HCT116 (cell line): ENCODE measurements at regions not wholly inside any gene's neighbourhood (a gene's known extent, or its start where the extent isn't known, plus 50 kb on each side); places are given as distances from the start of the nearest gene placed in this dataset.

Source experiments
- ATAC-seq: fragments of 200-7000 bp; cut with Tn5 transposase; 2 replicates; pipeline ENCODE4 v1.9.1; 2020; ENCODE audit warnings: mild to moderate bottlenecking, moderate library complexity
- BruUV-seq: library from RNA; stranded (reverse); fragments of 400-500 nt; replicated peaks from 2 replicates; lab custom pipeline; 2021; lab: Mats Ljungman, UMichigan
- CTCF ChIA-PET: fragments of 300-600 bp; sonication (Branson Sonifier 250); formaldehyde crosslinking; loops from one replicate; lab custom pipeline; 2021; ENCODE audit warnings: antibody characterized with exemption; lab: Charles Lee
- POLR2A ChIA-PET: fragments of 300-600, 350-600 bp; sonication (Branson Sonifier 250); formaldehyde crosslinking; loops from one replicate; lab custom pipeline; 2021; ENCODE audit warnings: antibody characterized with exemption; lab: Charles Lee
- RAD21 ChIA-PET, 2 experiments: fragments of 300-600 bp; sonication (Branson Sonifier 250); formaldehyde crosslinking; loops; one replicate each; lab custom pipeline; 2023; ENCODE audit warnings: low total read pairs in 2 of 2; ENCODE audit not compliant: uncharacterized antibody in 2 of 2, unreplicated experiment in 2 of 2, low non-redundant PET in 1 of 2; lab: Charles Lee
- DNase-seq: peaks from one replicate; pipeline ENCODE4 v3.0.0-alpha.2; 2010; ENCODE audit warnings: low read depth, low spot score
- H2AFZ ChIP-seq: fragments of 200-600 bp; shearing (Covaris generic), sonication (generic); 2 replicates; pipeline ENCODE4 v1.6.1; 2017; ENCODE audit warnings: low read depth, mixed run types, mixed read lengths, antibody characterized with exemption, low read length; ENCODE audit not compliant: poor library complexity, severe bottlenecking
- H3K27ac ChIP-seq: 2 replicates; pipeline ENCODE4 v1.5.1; 2012; ENCODE audit warnings: low read depth, low read length
- H3K27me3 ChIP-seq: fragments of 200-600 bp; sonication (generic); 2 replicates; pipeline ENCODE4 v1.6.1; 2016; ENCODE audit warnings: mixed run types, low read length, mixed read lengths; ENCODE audit not compliant: insufficient read depth
- H3K36me3 ChIP-seq, 2 experiments: fragments of 200-500 bp in 1 of 2; fragments of 200-600 bp in 1 of 2; sonication (Bioruptor generic) in 1 of 2; sonication (generic) in 1 of 2; 2 replicates each; pipeline versions ENCODE4 v1.5.1 to v1.6.1; 2014 to 2016; ENCODE audit warnings: low read length in 2 of 2, inconsistent platforms in 1 of 2, mixed read lengths in 1 of 2, mixed run types in 1 of 2; ENCODE audit not compliant: insufficient read depth in 2 of 2, control insufficient read depth in 1 of 2
- H3K4me1 ChIP-seq, 2 experiments: fragments of 200-600 bp in 1 of 2; sonication (generic) in 1 of 2; 2 replicates each; pipeline versions ENCODE4 v1.5.1 to v1.6.1; 2012 to 2017; ENCODE audit warnings: low read length in 2 of 2, inconsistent platforms in 1 of 2, mild to moderate bottlenecking in 1 of 2, mixed read lengths in 1 of 2, mixed run types in 1 of 2, moderate library complexity in 1 of 2; ENCODE audit not compliant: insufficient read depth in 2 of 2, control insufficient read depth in 1 of 2
- H3K4me2 ChIP-seq: fragments of 200-600 bp; sonication (generic); 2 replicates; pipeline ENCODE4 v1.6.1; 2017; ENCODE audit warnings: mixed run types, low read length, mixed read lengths
- H3K4me3 ChIP-seq, 2 experiments: fragments of 200-600 bp in 1 of 2; sonication (generic) in 1 of 2; replicated peaks in 1 of 2; 2 replicates each; pipeline ENCODE4 v1.5.1; 2011 to 2016; ENCODE audit warnings: low read length in 2 of 2, control low read depth in 1 of 2, low read depth in 1 of 2, mild to moderate bottlenecking in 1 of 2, mixed read lengths in 1 of 2, mixed run types in 1 of 2
- H3K79me2 ChIP-seq: fragments of 200-600 bp; sonication (generic); 2 replicates; pipeline ENCODE4 v1.6.1; 2017; ENCODE audit warnings: mild to moderate bottlenecking, mixed run types, low read length, moderate library complexity, mixed read lengths; ENCODE audit not compliant: insufficient read depth
- H3K9ac ChIP-seq: fragments of 200-600 bp; sonication (generic); 2 replicates; pipeline ENCODE4 v1.6.1; 2016; ENCODE audit warnings: low read length, mixed read lengths
- H3K9me2 ChIP-seq: fragments of 200-600 bp; sonication (generic), shearing (Covaris generic); 2 replicates; pipeline ENCODE4 v1.6.1; 2017; ENCODE audit warnings: mixed run types, mild to moderate bottlenecking, moderate library complexity; ENCODE audit not compliant: insufficient read depth
- H3K9me3 ChIP-seq, 2 experiments: fragments of 200-500 bp in 1 of 2; fragments of 200-600 bp in 1 of 2; sonication (Bioruptor generic) in 1 of 2; sonication (generic) in 1 of 2; 2 replicates each; pipeline ENCODE4 v1.6.1; 2014 to 2017; ENCODE audit warnings: low read length in 2 of 2, mixed read lengths in 2 of 2, inconsistent platforms in 1 of 2, low read depth in 1 of 2, mild to moderate bottlenecking in 1 of 2, mixed run types in 1 of 2, moderate library complexity in 1 of 2; ENCODE audit not compliant: control insufficient read depth in 1 of 2, insufficient read depth in 1 of 2
- H4K20me1 ChIP-seq: fragments of 200-600 bp; sonication (generic), shearing (Covaris generic); 2 replicates; pipeline ENCODE4 v1.6.1; 2017; ENCODE audit warnings: mixed run types, mild to moderate bottlenecking, moderate library complexity; ENCODE audit not compliant: insufficient read depth
- CBX3 ChIP-seq: IDR thresholded peaks from 2 replicates; pipeline ENCODE4 v1.6.1; 2012; ENCODE audit warnings: low read depth
- CEBPB ChIP-seq: IDR thresholded peaks from 2 replicates; pipeline ENCODE4 v1.6.1; 2012; ENCODE audit warnings: low read depth
- EGR1 ChIP-seq: IDR thresholded peaks from 2 replicates; pipeline ENCODE4 v1.6.1; 2012; ENCODE audit warnings: low read depth
- ELF1 ChIP-seq: IDR thresholded peaks from 2 replicates; pipeline ENCODE4 v1.6.1; 2012; ENCODE audit warnings: low read depth, borderline replicate concordance
- EZH2 ChIP-seq: fragments of 200-600 bp; sonication (generic); IDR thresholded peaks from 2 replicates; pipeline ENCODE4 v1.6.1; 2017; ENCODE audit warnings: antibody characterized with exemption, mixed run types
- EZH2phosphoT487 ChIP-seq: fragments of 200-600 bp; IDR thresholded peaks from 2 replicates; pipeline ENCODE4 v1.6.1; 2018; ENCODE audit warnings: antibody characterized with exemption, borderline replicate concordance
- POLR2A ChIP-seq: IDR thresholded peaks from 2 replicates; pipeline ENCODE4 v1.7.0; 2011; ENCODE audit warnings: borderline replicate concordance; ENCODE audit not compliant: insufficient read depth, insufficient read length; ENCODE audit errors: extremely low read depth
- RAD21 ChIP-seq: IDR thresholded peaks from 2 replicates; pipeline ENCODE4 v1.6.1; 2012; ENCODE audit warnings: low read depth, mild to moderate bottlenecking
- SIN3A ChIP-seq: IDR thresholded peaks from 2 replicates; pipeline ENCODE4 v1.6.1; 2012; ENCODE audit warnings: low read depth
- SP1 ChIP-seq: IDR thresholded peaks from 2 replicates; pipeline ENCODE4 v1.6.1; 2012; ENCODE audit warnings: low read depth
- YY1 ChIP-seq: IDR thresholded peaks from 2 replicates; pipeline ENCODE4 v1.6.1; 2011; ENCODE audit warnings: low read length, low read depth, moderate library complexity, mild to moderate bottlenecking; ENCODE audit not compliant: insufficient replicate concordance; ENCODE audit errors: extremely low read depth
- ZNF274 ChIP-seq: fragments of 200-500 bp; sonication (Bioruptor generic); IDR thresholded peaks from 2 replicates; pipeline ENCODE4 v1.6.1; 2014; ENCODE audit warnings: mild to moderate bottlenecking, low read depth, low read length, inconsistent platforms
- intact Hi-C: fragments of 100-400 bp; cut with micrococcal nuclease; formaldehyde crosslinking; loops from 2 replicates; pipeline ENCODE4 v1.10.0; 2022
- TF ChIP-seq, protein P1 (sequence below): IDR thresholded peaks from 2 replicates; pipeline ENCODE4 v1.6.1; 2011; ENCODE audit warnings: mild to moderate bottlenecking, low read length, moderate library complexity; ENCODE audit not compliant: insufficient replicate concordance; ENCODE audit errors: extremely low read depth
- TF ChIP-seq, protein P2 (sequence below): IDR thresholded peaks from 2 replicates; pipeline ENCODE4 v1.6.1; 2012
- TF ChIP-seq, protein P3 (sequence below): IDR thresholded peaks from 2 replicates; pipeline ENCODE4 v1.6.1; 2012; ENCODE audit warnings: low read depth

GRCh38 chr10:30121401-30121800, 62.0 kb upstream of the JCAD start:
- intact Hi-C loops = no loop called here
- TF ChIP-seq YY1 (no peak), EZH2 (no peak), EGR1 (no peak), EZH2phosphoT487 (no peak), CBX3 (no peak), POLR2A (no peak), RAD21 (no peak), SP1 (no peak), CEBPB (no peak), ZNF274 (no peak), SIN3A (no peak), ELF1 (no peak)
- TF ChIP-seq, protein P1, sequence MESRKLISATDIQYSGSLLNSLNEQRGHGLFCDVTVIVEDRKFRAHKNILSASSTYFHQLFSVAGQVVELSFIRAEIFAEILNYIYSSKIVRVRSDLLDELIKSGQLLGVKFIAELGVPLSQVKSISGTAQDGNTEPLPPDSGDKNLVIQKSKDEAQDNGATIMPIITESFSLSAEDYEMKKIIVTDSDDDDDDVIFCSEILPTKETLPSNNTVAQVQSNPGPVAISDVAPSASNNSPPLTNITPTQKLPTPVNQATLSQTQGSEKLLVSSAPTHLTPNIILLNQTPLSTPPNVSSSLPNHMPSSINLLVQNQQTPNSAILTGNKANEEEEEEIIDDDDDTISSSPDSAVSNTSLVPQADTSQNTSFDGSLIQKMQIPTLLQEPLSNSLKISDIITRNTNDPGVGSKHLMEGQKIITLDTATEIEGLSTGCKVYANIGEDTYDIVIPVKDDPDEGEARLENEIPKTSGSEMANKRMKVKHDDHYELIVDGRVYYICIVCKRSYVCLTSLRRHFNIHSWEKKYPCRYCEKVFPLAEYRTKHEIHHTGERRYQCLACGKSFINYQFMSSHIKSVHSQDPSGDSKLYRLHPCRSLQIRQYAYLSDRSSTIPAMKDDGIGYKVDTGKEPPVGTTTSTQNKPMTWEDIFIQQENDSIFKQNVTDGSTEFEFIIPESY = no peak
- TF ChIP-seq, protein P2, sequence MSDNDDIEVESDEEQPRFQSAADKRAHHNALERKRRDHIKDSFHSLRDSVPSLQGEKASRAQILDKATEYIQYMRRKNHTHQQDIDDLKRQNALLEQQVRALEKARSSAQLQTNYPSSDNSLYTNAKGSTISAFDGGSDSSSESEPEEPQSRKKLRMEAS = no peak
- TF ChIP-seq, protein P3, sequence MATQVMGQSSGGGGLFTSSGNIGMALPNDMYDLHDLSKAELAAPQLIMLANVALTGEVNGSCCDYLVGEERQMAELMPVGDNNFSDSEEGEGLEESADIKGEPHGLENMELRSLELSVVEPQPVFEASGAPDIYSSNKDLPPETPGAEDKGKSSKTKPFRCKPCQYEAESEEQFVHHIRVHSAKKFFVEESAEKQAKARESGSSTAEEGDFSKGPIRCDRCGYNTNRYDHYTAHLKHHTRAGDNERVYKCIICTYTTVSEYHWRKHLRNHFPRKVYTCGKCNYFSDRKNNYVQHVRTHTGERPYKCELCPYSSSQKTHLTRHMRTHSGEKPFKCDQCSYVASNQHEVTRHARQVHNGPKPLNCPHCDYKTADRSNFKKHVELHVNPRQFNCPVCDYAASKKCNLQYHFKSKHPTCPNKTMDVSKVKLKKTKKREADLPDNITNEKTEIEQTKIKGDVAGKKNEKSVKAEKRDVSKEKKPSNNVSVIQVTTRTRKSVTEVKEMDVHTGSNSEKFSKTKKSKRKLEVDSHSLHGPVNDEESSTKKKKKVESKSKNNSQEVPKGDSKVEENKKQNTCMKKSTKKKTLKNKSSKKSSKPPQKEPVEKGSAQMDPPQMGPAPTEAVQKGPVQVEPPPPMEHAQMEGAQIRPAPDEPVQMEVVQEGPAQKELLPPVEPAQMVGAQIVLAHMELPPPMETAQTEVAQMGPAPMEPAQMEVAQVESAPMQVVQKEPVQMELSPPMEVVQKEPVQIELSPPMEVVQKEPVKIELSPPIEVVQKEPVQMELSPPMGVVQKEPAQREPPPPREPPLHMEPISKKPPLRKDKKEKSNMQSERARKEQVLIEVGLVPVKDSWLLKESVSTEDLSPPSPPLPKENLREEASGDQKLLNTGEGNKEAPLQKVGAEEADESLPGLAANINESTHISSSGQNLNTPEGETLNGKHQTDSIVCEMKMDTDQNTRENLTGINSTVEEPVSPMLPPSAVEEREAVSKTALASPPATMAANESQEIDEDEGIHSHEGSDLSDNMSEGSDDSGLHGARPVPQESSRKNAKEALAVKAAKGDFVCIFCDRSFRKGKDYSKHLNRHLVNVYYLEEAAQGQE = no peak
- Histone ChIP-seq H3K79me2 (no peaks in the 10 kb centered on the region), H3K27me3 (no peaks in the 10 kb centered on the region), H3K9me3 (no peaks in the 10 kb centered on the region), H3K4me3 (no peak overlapping the region), H3K9ac (no peak overlapping the region), H3K36me3 (no peaks in the 10 kb centered on the region), H3K4me1 (no peaks in the 10 kb centered on the region), H2AFZ (no peak overlapping the region), H4K20me1 (no peaks in the 10 kb centered on the region), H3K4me2 (no peak overlapping the region), H3K27ac (no peak overlapping the region), H3K9me2 (0 out of 2 replicates have a peak, but pooled peaks cover 3% of the 10 kb centered on the region)
- RAD21 ChIA-PET = no interaction called here
- no peak for DNase-seq
- BruUV-seq = no TSS peak
- CTCF ChIA-PET = no interaction called here
- POLR2A ChIA-PET = interaction anchor here (0.7 kb wide), 1 partner anchor 45 kb away, joined by 3 read pairs; no protein-coding TSS in a partner anchor
- ATAC-seq = no peak
